ENCODE measurements at regions not wholly inside any gene's neighbourhood (a gene's known extent, or its start where the extent isn't known, plus 50 kb on each side); places are given as distances from the start of the nearest gene placed in this dataset.

DNA sequence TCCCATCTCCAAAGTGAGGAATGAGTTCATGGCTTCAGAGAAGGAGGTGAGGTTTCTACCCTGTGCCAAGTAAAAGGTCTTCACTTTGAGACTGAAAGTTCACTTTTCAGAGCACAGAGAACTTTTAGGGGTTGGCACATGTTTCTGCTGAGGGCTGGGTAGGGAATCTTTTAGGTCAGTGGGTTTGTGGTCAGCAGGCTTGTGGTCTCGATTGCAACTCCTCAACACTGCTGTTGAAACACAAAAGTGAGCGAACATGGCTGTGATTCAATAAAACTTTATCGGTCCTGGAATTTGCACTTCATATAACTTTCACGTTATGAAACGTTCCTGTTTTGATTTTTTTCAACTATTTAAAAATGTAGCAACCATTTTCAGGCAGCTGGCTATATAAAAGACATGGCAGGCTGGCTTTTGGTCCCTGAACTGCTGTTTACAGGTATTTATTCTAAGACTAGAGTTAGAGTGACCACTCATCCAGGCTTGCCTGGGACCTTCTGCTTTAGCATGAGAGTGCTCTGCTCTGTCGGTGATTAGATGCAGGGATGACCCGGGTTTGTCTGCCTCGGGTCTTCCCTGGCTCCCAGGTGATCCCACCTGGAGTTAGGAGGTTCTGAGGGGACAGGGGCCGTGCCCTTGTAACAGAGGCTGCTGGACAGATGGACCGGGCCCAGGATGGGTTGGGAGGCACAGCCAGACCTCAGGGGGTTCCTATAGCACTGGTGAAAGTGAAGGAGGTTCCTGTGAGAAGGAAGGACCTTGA, 62.7 kb upstream of the TAF1B start:
- intact Hi-C loops (cut with DNase I, micrococcal nuclease), result loop anchor here (2.0 to 5.0 kb wide), 2 partner anchors 72 to 223 kb away; partner anchors contain the start of gene ADAM17 (in 1 of the 2)
- POLR2A ChIA-PET, result no interaction called here
- peak; percentile 73 for DNase-seq

GRCh38 chr2:9781252-9781651, 62.0 kb upstream of the TAF1B start:
- POLR2A ChIA-PET, result interaction anchor here (1.6 kb wide), 1 partner anchor 78 kb away, joined by 4 read pairs; no protein-coding TSS in a partner anchor
- Mint-ChIP-seq H3K27me3 (no peaks in the 10 kb centered on the region), H3K36me3 (ENCODE audit: low read depth) (no peaks in the 10 kb centered on the region), H3K4me3 (peak overlapping the region; percentile 8), H3K27ac (no peak overlapping the region), H3K4me1 (peaks cover 52% of the 10 kb centered on the region), H3K9me3 (ENCODE audit: low read depth) (no peaks in the 10 kb centered on the region)
- no peak for ATAC-seq
- CTCF ChIA-PET, result interaction anchor here (4.0 kb wide), 1 partner anchor 19 kb away, joined by 34 read pairs; no protein-coding TSS in a partner anchor
- no peak for DNase-seq
- intact Hi-C loops (cut with DNase I, micrococcal nuclease), result loop anchor here (2.0 to 5.0 kb wide), 2 partner anchors 72 to 224 kb away; partner anchors contain the start of gene ADAM17 (in 1 of the 2)

More for the DNA sequence above, 62.7 kb upstream of the TAF1B start:
- peak overlapping the region; percentile 51 for H3K4me3 Mint-ChIP-seq
- no peaks in the 10 kb centered on the region for H3K27me3 Mint-ChIP-seq
- H3K4me1 Mint-ChIP-seq, result peaks cover 52% of the 10 kb centered on the region
- peak; percentile 24 for ATAC-seq
- no peaks in the 10 kb centered on the region for H3K36me3 Mint-ChIP-seq (ENCODE audit: low read depth)
- H3K9me3 Mint-ChIP-seq (ENCODE audit: low read depth), result no peaks in the 10 kb centered on the region
- H3K27ac Mint-ChIP-seq, result peak overlapping the region; percentile 83
- CTCF ChIA-PET, result interaction anchor here (1.1 to 2.8 kb wide), 3 partner anchors 11 to 186 kb away, joined by 4 to 23 read pairs (median 5); no protein-coding TSS in a partner anchor

DNA sequence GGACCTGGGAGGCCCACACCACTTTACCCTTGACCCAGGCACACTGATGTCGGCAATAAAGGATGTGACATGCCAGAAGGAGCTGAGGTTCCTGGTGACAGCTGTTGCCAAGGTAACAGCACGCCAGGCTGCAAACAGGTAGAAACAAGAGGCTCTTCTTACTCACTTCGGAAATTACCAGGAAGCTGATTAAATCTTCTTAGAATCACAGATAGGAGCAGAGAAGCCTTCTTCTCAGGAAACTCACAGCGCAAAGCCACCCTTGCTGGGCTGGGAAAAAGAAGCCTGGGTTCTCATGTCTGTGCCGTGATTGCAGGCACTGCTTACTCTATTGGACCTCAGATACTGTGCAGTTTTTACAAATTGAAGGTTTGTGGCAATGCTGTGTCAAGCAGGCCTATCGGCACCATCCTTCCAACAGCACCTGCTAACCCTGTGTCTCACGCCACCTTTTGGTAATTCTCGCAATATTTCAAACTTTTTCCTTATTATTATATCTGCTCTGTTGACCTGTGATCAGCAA, 61.0 kb upstream of the TAF1B start:
- Mint-ChIP-seq H3K27ac (peak overlapping the region; percentile 93), H3K4me3 (peak overlapping the region; percentile 53), H3K4me1 (peaks cover 57% of the 10 kb centered on the region), H3K27me3 (no peaks in the 10 kb centered on the region), H3K36me3 (ENCODE audit: low read depth) (no peaks in the 10 kb centered on the region), H3K9me3 (ENCODE audit: low read depth) (no peaks in the 10 kb centered on the region)
- POLR2A ChIA-PET, result interaction anchor here (0.6 to 1.9 kb wide), 7 partner anchors 18 to 360 kb away, joined by 3 to 7 read pairs (median 4); partner anchors contain the start of genes ITGB1BP1, TAF1B and YWHAQ
- ATAC-seq (peak; percentile 80), DNase-seq (peak; percentile 89)
- intact Hi-C loops (cut with DNase I, micrococcal nuclease), result loop anchor here (1.0 to 5.0 kb wide), 13 partner anchors 17 to 359 kb away; partner anchors contain the start of genes ADAM17 (in 2 of the 2), CPSF3 (in 1 of the 2), IAH1 (in 1 of the 2) and ITGB1BP1 (in 1 of the 2)
- CTCF ChIA-PET, result interaction anchor here (0.5 to 4.0 kb wide), 5 partner anchors 12 to 210 kb away, joined by 3 to 34 read pairs (median 3); no protein-coding TSS in a partner anchor

GRCh38 chr2:9789371-9789770, 53.9 kb upstream of the TAF1B start:
- Mint-ChIP-seq H3K4me1 (peaks cover 12% of the 10 kb centered on the region), H3K27me3 (no peaks in the 10 kb centered on the region), H3K36me3 (ENCODE audit: low read depth) (no peaks in the 10 kb centered on the region), H3K9me3 (ENCODE audit: low read depth) (peaks cover 7% of the 10 kb centered on the region), H3K4me3 (no peak overlapping the region), H3K27ac (no peak overlapping the region)
- ATAC-seq (no peak), DNase-seq (no peak)
- intact Hi-C loops (cut with DNase I, micrococcal nuclease), result no loop called here
- CTCF ChIA-PET, result interaction anchor here (3.2 kb wide), 1 partner anchor 10 kb away, joined by 16 read pairs; no protein-coding TSS in a partner anchor
- POLR2A ChIA-PET, result no interaction called here

GRCh38 chr2:9790702-9791225, 52.5 kb upstream of the TAF1B start:
- Mint-ChIP-seq H3K9me3 (ENCODE audit: low read depth) (peaks cover 7% of the 10 kb centered on the region), H3K27ac (no peak overlapping the region), H3K4me3 (no peak overlapping the region), H3K27me3 (no peaks in the 10 kb centered on the region), H3K36me3 (ENCODE audit: low read depth) (no peaks in the 10 kb centered on the region), H3K4me1 (peaks cover 12% of the 10 kb centered on the region)
- ATAC-seq (no peak), DNase-seq (no peak)
- intact Hi-C loops (cut with DNase I, micrococcal nuclease), result no loop called here
- ChIA-PET CTCF (interaction anchor here (3.2 kb wide), 1 partner anchor 9 kb away, joined by 16 read pairs; no protein-coding TSS in a partner anchor), POLR2A (no interaction called here)

DNA sequence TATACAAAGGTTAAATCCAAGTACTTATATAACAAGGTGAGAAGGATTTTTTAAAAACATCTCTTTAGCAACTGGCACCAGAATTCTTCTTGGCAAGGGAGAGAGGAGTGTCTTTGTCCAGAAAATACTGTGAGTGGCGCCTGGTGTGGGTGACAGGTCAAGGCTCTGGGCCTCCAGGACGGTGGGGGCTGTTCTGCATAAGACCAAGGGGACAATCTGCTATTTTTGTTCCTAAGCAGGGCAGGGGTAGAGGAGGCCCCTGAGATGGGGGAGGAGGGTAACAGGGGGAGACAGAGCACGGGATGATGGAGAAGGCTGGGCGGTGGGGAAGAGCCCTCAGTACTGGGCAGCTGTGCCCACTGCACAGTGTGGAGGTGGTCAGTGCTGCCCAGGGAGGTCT, 51.6 kb upstream of the TAF1B start:
- H3K27me3 Mint-ChIP-seq, result no peaks in the 10 kb centered on the region
- CTCF ChIA-PET, result no interaction called here

DNA sequence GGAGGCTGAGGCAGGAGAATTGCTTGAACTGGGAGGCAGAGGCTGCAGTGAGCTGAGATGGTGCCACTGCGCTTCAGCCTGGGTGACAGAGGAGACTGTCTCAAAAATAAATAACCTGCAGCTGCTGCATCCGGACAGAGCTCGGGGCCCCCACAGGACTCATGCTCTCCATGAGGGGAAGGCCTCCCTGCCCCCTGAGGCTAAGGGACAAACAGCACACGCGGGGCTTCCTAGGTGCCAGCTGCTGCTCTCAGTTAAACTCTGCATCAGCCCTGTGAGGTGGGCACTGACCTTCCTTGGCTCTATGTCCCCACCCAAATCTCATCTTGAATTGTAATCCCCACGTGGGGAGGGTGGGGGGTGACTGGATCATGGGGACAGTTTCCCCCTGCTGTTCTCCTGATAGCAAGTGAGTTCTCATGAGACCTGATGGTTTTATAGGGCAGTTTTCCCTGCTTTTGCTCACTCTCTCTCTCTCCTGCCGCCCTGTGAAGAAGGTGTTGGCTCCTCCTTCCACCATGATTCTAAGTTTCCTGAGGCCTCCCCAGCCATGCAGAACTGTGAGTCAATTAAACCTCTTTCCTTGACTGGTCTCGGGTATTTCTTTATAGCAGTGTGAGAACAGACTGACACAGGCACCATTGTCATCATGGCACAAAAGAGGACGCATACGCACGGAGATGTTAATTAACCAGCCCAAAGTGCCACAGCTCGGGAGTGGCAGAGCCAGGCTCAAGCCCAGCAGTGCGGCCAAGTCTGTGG, 49.9 kb upstream of the TAF1B start:
- peak; percentile 57 for ATAC-seq
- CTCF ChIA-PET, result interaction anchor here (0.5 kb wide), 1 partner anchor 468 kb away, joined by 3 read pairs; no protein-coding TSS in a partner anchor
- POLR2A ChIA-PET, result no interaction called here
- no peak overlapping the region for H3K4me3 Mint-ChIP-seq
- peaks cover 3% of the 10 kb centered on the region for H3K4me1 Mint-ChIP-seq
- no peaks in the 10 kb centered on the region for H3K27me3 Mint-ChIP-seq
- H3K36me3 Mint-ChIP-seq (ENCODE audit: low read depth), result no peaks in the 10 kb centered on the region
- intact Hi-C loops (cut with DNase I, micrococcal nuclease), result no loop called here
- no peak overlapping the region for H3K27ac Mint-ChIP-seq
- DNase-seq, result no peak
- H3K9me3 Mint-ChIP-seq (ENCODE audit: low read depth), result peaks cover 3% of the 10 kb centered on the region

More for the DNA sequence above, 51.6 kb upstream of the TAF1B start:
- no peak overlapping the region for H3K4me3 Mint-ChIP-seq
- H3K27ac Mint-ChIP-seq, result no peak overlapping the region
- no peak for DNase-seq
- H3K4me1 Mint-ChIP-seq, result peaks cover 12% of the 10 kb centered on the region
- no peak for ATAC-seq
- H3K9me3 Mint-ChIP-seq (ENCODE audit: low read depth), result peaks cover 7% of the 10 kb centered on the region
- H3K36me3 Mint-ChIP-seq (ENCODE audit: low read depth), result no peaks in the 10 kb centered on the region
- POLR2A ChIA-PET, result no interaction called here
- intact Hi-C loops (cut with DNase I, micrococcal nuclease), result no loop called here
